Heart left ventricle (tissue), 16 donors: ENCODE measurements at regions not wholly inside any gene's neighbourhood (a gene's known extent, or its start where the extent isn't known, plus 50 kb on each side); places are given as distances from the start of the nearest gene placed in this dataset.
A peak's percentile ranks its signal among the peaks of the same experiment; 100 is the strongest.

Source experiments
- ATAC-seq, 4 donors: fragments of 200-7000 bp; cut with Tn5 transposase; one replicate each; pipeline ENCODE4 v1.9.1; 2020 to 2022; ENCODE audit warnings: moderate library complexity in 4 of 4, mild to moderate bottlenecking in 3 of 4, moderate number of reproducible peaks in 1 of 4
- DNase-seq, 5 donors: peaks; one replicate each; pipeline ENCODE4 v3.0.0-alpha.2; 2020
- H3K27ac ChIP-seq, 12 donors: fragments of 200-600 bp; sonication (generic) in 4 of 12; one replicate each; pipeline versions ENCODE4 v1.5.0 to v1.8.0; 2016 to 2022; ENCODE audit warnings: mild to moderate bottlenecking in 2 of 12
- H3K27me3 ChIP-seq, 9 donors: fragments of 200-600 bp; sonication (generic) in 2 of 9; one replicate each; pipeline versions ENCODE4 v1.5.1 to v1.8.0; 2016 to 2022; ENCODE audit warnings: mild to moderate bottlenecking in 3 of 9
- H3K36me3 ChIP-seq, 9 donors: fragments of 200-600 bp; sonication (generic) in 2 of 9; one replicate each; pipeline versions ENCODE4 v1.5.0 to v1.8.0; 2018 to 2022; ENCODE audit warnings: mild to moderate bottlenecking in 2 of 9
- H3K4me1 ChIP-seq, 12 donors: fragments of 200-600 bp; sonication (generic) in 4 of 12; one replicate each; pipeline versions ENCODE4 v1.5.0 to v1.8.0; 2016 to 2022; ENCODE audit warnings: mild to moderate bottlenecking in 3 of 12
- H3K4me3 ChIP-seq, 12 donors: fragments of 200-600 bp; sonication (generic) in 4 of 12; one replicate each; pipeline versions ENCODE4 v1.5.0 to v1.8.0; 2017 to 2022; ENCODE audit warnings: mild to moderate bottlenecking in 9 of 12, moderate library complexity in 4 of 12
- H3K9me3 ChIP-seq, 12 donors: fragments of 200-600 bp; sonication (generic) in 4 of 12; one replicate each; pipeline versions ENCODE4 v1.5.0 to v1.8.0; 2016 to 2022; ENCODE audit warnings: mild to moderate bottlenecking in 1 of 12
- POLR2A ChIP-seq, 2 donors: fragments of 450-650 bp; IDR thresholded peaks; one replicate each; pipeline ENCODE4 v1.6.1; 2017; ENCODE audit warnings: antibody characterized with exemption in 2 of 2, mild to moderate bottlenecking in 2 of 2, moderate library complexity in 2 of 2
- WGBS, 4 donors: extraction: QIAGEN DNeasy Blood & Tissue Kit in 2 of 4; methylation state at CpG; one replicate each; pipeline versions ENCODE4 v1.1.5 to v1.1.7; 2013 to 2018; 5-methylcytosine and 5-hydroxymethylcytosine counted together
- intact Hi-C, 10 donors: fragments of 100-400 bp; cut with DNase I; formaldehyde crosslinking; loops; one replicate each; pipeline versions ENCODE4 v1.11.1 to v1.14.2; 2022
- TF ChIP-seq, protein P1 (sequence below), 12 donors: fragments of 200-600 bp; sonication (generic) in 4 of 12; IDR thresholded peaks; one replicate each; pipeline versions ENCODE4 v1.5.0 to v1.8.0; 2018 to 2022; ENCODE audit warnings: antibody characterized with exemption in 12 of 12, mild to moderate bottlenecking in 5 of 12
- donor health status: ischemic (EF 13 %, LVEDD 7.1; RV severe dilation, severe dysfunction).
- donor health status: healthy with polysubstance abuse.
- donor health status: DM: no; HTN: yes; CAD: no.
- donor health status: DM: no; HTN: no; CAD: no.
- donor health status: ischemic (EF 25% LVEDD 6.9; RV normal size, moderate dysfunction).
- donor health status: ischemic (EF 25% LVEDD 5.7; RV mildly dilated, moderate dysfunction).
- donor health status: healthy.
- donor health status: DM: yes; HTN: yes; CAD: no.
- donor health status: ischemic (EF 35%, LVEDD 5.7; RV mildly dilated, moderate dysfunction).
- donor health status: nonischemic (EF 11% LVEDD 7.7; RV severe dilation, severe dysfunction).
- donor health status: DM: yes; HTN: yes; CAD: no.
- donor health status: PGD.
- donor health status: ischemic (EF 29% LVEDD 5.4; RV normal size, mild dysfunction).
- donor health status: nonischemic (EF 23%, LVEDD 6.1; RV moderate dilation, normal function).

GRCh38 chr18:43886341-43886740 lies 609.1 kb upstream of the SYT4 start:
- H3K27me3 ChIP-seq: no peaks in the 10 kb centered on the region
- DNase-seq (no peak), ATAC-seq (no peak)
- intact Hi-C loops: no loop called here
- H3K36me3 ChIP-seq: no peaks in the 10 kb centered on the region
- H3K27ac ChIP-seq: no peak overlapping the region
- TF ChIP-seq, protein P1, sequence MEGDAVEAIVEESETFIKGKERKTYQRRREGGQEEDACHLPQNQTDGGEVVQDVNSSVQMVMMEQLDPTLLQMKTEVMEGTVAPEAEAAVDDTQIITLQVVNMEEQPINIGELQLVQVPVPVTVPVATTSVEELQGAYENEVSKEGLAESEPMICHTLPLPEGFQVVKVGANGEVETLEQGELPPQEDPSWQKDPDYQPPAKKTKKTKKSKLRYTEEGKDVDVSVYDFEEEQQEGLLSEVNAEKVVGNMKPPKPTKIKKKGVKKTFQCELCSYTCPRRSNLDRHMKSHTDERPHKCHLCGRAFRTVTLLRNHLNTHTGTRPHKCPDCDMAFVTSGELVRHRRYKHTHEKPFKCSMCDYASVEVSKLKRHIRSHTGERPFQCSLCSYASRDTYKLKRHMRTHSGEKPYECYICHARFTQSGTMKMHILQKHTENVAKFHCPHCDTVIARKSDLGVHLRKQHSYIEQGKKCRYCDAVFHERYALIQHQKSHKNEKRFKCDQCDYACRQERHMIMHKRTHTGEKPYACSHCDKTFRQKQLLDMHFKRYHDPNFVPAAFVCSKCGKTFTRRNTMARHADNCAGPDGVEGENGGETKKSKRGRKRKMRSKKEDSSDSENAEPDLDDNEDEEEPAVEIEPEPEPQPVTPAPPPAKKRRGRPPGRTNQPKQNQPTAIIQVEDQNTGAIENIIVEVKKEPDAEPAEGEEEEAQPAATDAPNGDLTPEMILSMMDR (IDR thresholded peaks at IDR 0.05): no peak
- WGBS, 4 donors: 92 to 95% (median 94%) methylated on average over 1 of the region's 1 CpG
- no peaks in the 10 kb centered on the region for H3K9me3 ChIP-seq
- no peak overlapping the region for H3K4me3 ChIP-seq
- peaks cover 0 to 5% (median 0%) of the 10 kb centered on the region in 12 donors for H3K4me1 ChIP-seq

DNA sequence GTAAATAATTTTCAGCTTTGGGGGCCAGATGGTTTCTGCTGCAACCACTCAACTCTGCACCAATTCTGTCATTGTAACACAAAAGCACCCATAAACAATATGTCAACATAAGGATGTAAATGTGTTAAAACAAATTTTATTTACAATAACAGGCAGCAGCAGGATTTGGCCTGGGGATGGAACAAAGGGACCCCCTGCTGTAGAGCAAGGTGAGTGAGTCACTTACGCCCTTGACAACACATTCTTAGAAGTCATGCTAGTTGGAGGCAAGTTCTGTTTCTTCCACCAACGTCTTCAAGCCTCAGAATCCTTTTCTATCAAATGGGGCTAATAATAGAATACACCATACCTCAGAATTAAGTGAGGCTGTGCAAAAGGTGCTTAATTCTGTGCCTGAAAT lies 610.2 kb upstream of the SYT4 start:
- no peak for DNase-seq
- TF ChIP-seq, protein P1 (IDR thresholded peaks at IDR 0.05): no peak
- TF ChIP-seq POLR2A (IDR thresholded peaks at IDR 0.05): no peak
- Histone ChIP-seq H3K9me3 (no peaks in the 10 kb centered on the region), H3K27ac (no peak overlapping the region), H3K4me3 (no peak overlapping the region), H3K36me3 (no peaks in the 10 kb centered on the region), H3K27me3 (no peaks in the 10 kb centered on the region), H3K4me1 (peaks cover 0 to 5% (median 0%) of the 10 kb centered on the region in 12 donors)
- intact Hi-C loops: no loop called here
- WGBS, 4 donors: 71 to 79% (median 72%) methylated on average over 2 of the region's 2 CpGs
- ATAC-seq: no peak

GRCh38 chr18:43888598-43888997 lies 611.3 kb upstream of the SYT4 start:
- no peak for DNase-seq
- Histone ChIP-seq H3K9me3 (no peaks in the 10 kb centered on the region), H3K27ac (no peak overlapping the region), H3K27me3 (no peaks in the 10 kb centered on the region), H3K36me3 (no peaks in the 10 kb centered on the region), H3K4me1 (no peaks in the 10 kb centered on the region), H3K4me3 (no peak overlapping the region)
- ATAC-seq: no peak
- TF ChIP-seq POLR2A (IDR thresholded peaks at IDR 0.05): no peak
- TF ChIP-seq, protein P1 (IDR thresholded peaks at IDR 0.05): no peak
- intact Hi-C loops: no loop called here
- 59 to 73% (median 67%) methylated on average over 3 of the region's 3 CpGs for WGBS, 4 donors

DNA sequence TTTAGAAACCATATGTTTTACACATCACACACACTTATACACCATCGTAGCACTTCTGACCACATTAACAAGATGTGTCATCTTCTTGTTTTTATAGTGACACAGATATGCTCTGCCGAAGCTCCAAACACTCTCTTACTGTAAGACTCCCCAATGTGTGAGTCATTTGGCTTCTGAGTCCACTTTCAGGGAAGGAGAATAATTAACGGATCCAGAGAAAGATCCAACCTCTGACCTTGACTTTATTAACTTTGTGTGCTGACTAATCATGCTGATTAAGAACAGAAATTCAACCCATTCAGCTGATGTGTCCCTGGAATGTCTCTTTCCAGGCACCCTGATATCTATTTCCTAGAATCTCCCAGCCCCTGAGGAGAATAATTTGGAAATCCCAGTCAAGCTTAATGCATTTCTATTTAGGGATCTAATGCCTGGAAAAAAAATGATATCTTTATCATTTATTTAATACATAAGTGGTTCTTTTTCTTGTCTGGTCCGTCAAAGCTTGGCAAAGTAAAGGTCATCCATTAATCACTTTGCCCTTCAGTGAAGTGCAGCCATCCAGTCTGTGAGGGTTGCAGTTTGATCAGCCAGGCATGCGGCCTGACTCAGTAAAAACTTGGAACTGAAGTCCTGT lies 615.8 kb upstream of the SYT4 start:
- ATAC-seq: peak in 1 of 4 donors; percentile 72
- H3K27me3 ChIP-seq: no peaks in the 10 kb centered on the region
- H3K27ac ChIP-seq: peak overlapping the region in 1 of 12 donors; percentile 57
- no peak overlapping the region for H3K4me3 ChIP-seq
- no peaks in the 10 kb centered on the region for H3K4me1 ChIP-seq
- WGBS, 4 donors: 54 to 62% (median 56%) methylated on average over 5 of the region's 5 CpGs
- no peak for DNase-seq
- peaks cover 0 to 6% (median 0%) of the 10 kb centered on the region in 12 donors for H3K9me3 ChIP-seq
- H3K36me3 ChIP-seq: no peaks in the 10 kb centered on the region
- no peak for TF ChIP-seq POLR2A (IDR thresholded peaks at IDR 0.05)
- TF ChIP-seq, protein P1 (IDR thresholded peaks at IDR 0.05): no peak
- intact Hi-C loops: no loop called here
